ENCODE measurements at regions not wholly inside any gene's neighbourhood (a gene's known extent, or its start where the extent isn't known, plus 50 kb on each side); places are given as distances from the start of the nearest gene placed in this dataset.

- H3K27me3 Mint-ChIP-seq: peaks cover 4% of the 10 kb centered on the region
- DNase-seq (ENCODE audit: extremely low spot score, unreplicated experiment): no peak
- TF ChIP-seq CTCF (conservative IDR thresholded peaks at IDR 0.05): no peak
- no peak overlapping the region for H3K27ac Mint-ChIP-seq
- H3K36me3 Mint-ChIP-seq: no peaks in the 10 kb centered on the region
- peaks cover 10% of the 10 kb centered on the region for H3K9me3 Mint-ChIP-seq
- no peak overlapping the region for H3K4me3 Mint-ChIP-seq
- no peaks in the 10 kb centered on the region for H3K4me1 Mint-ChIP-seq (ENCODE audit: unreplicated experiment)
Measured at GRCh38 chr19:33971073-33971472, 174.4 kb downstream of the KCTD15 start.

GRCh38 chr19:33977756-33978685 lies 181.4 kb downstream of the KCTD15 start:
- Mint-ChIP-seq H3K4me1 (ENCODE audit: unreplicated experiment) (no peaks in the 10 kb centered on the region), H3K4me3 (no peak overlapping the region), H3K36me3 (no peaks in the 10 kb centered on the region), H3K9me3 (peaks cover 10% of the 10 kb centered on the region), H3K27me3 (peaks cover 9% of the 10 kb centered on the region), H3K27ac (no peak overlapping the region)
- no peak for TF ChIP-seq CTCF (conservative IDR thresholded peaks at IDR 0.05)
- no peak for DNase-seq (ENCODE audit: extremely low spot score, unreplicated experiment)

GRCh38 chr19:33982706-33983105 lies 186.0 kb downstream of the KCTD15 start:
- no peak overlapping the region for H3K4me3 Mint-ChIP-seq
- peaks cover 5% of the 10 kb centered on the region for H3K36me3 Mint-ChIP-seq
- H3K4me1 Mint-ChIP-seq (ENCODE audit: unreplicated experiment): no peaks in the 10 kb centered on the region
- H3K27ac Mint-ChIP-seq: no peak overlapping the region
- peaks cover 10% of the 10 kb centered on the region for H3K9me3 Mint-ChIP-seq
- no peak for DNase-seq (ENCODE audit: extremely low spot score, unreplicated experiment)
- peaks cover 11% of the 10 kb centered on the region for H3K27me3 Mint-ChIP-seq
- peak; percentile 61 for TF ChIP-seq CTCF (conservative IDR thresholded peaks at IDR 0.05)

- Mint-ChIP-seq H3K36me3 (peaks cover 5% of the 10 kb centered on the region), H3K27me3 (peaks cover 3% of the 10 kb centered on the region), H3K4me3 (no peak overlapping the region), H3K27ac (no peak overlapping the region), H3K4me1 (ENCODE audit: unreplicated experiment) (no peaks in the 10 kb centered on the region), H3K9me3 (peaks cover 5% of the 10 kb centered on the region)
- DNase-seq (ENCODE audit: extremely low spot score, unreplicated experiment): no peak
- no peak for TF ChIP-seq CTCF (conservative IDR thresholded peaks at IDR 0.05)
Measured at GRCh38 chr19:33988601-33989000, 183.7 kb upstream of the LSM14A start.

GRCh38 chr19:33997690-33998089 lies 174.6 kb upstream of the LSM14A start:
- Mint-ChIP-seq H3K9me3 (peaks cover 5% of the 10 kb centered on the region), H3K4me1 (ENCODE audit: unreplicated experiment) (no peaks in the 10 kb centered on the region), H3K27me3 (peaks cover 3% of the 10 kb centered on the region), H3K4me3 (no peak overlapping the region), H3K36me3 (no peaks in the 10 kb centered on the region), H3K27ac (no peak overlapping the region)
- TF ChIP-seq CTCF (conservative IDR thresholded peaks at IDR 0.05): peak; percentile 54
- DNase-seq (ENCODE audit: extremely low spot score, unreplicated experiment): no peak

All from type B pancreatic cell (in vitro differentiated cells).